Colonic mucosa (tissue), 4 donors: ENCODE measurements at regions not wholly inside any gene's neighbourhood (a gene's known extent, or its start where the extent isn't known, plus 50 kb on each side); places are given as distances from the start of the nearest gene placed in this dataset.

ENCODE experiments used
- DNase-seq: peaks from one replicate; pipeline ENCODE4 v3.0.0-alpha.2; 2020
- H3K27ac ChIP-seq: fragments of 200-600 bp; one replicate; pipeline ENCODE4 v1.8.0; 2021
- H3K27me3 ChIP-seq: fragments of 200-600 bp; one replicate; pipeline ENCODE4 v1.8.0; 2021
- H3K36me3 ChIP-seq: fragments of 200-600 bp; one replicate; pipeline ENCODE4 v1.8.0; 2021
- H3K4me1 ChIP-seq: fragments of 200-600 bp; one replicate; pipeline ENCODE4 v1.8.0; 2021; ENCODE audit warnings: mild to moderate bottlenecking
- H3K4me3 ChIP-seq: fragments of 200-600 bp; one replicate; pipeline ENCODE4 v1.8.0; 2021
- H3K9ac ChIP-seq, 2 donors: one replicate each; pipeline ENCODE4 v1.7.0; 2013; ENCODE audit warnings: control low read depth in 2 of 2, low read depth in 2 of 2, low read length in 2 of 2
- H3K9me3 ChIP-seq: fragments of 200-600 bp; one replicate; pipeline ENCODE4 v1.8.0; 2021
- CTCF ChIP-seq: fragments of 200-600 bp; IDR thresholded peaks from one replicate; pipeline ENCODE4 v1.8.0; 2022; ENCODE audit warnings: antibody characterized with exemption, mild to moderate bottlenecking
- intact Hi-C: fragments of 100-400 bp; cut with DNase I; formaldehyde crosslinking; loops from one replicate; pipeline ENCODE4 v1.14.1; 2022
- donor health status: healthy.
- donor health status: DM: no; HTN: no; CAD: no.
- donor health status: DM: no; HTN: no; CAD: no.

GRCh38 chr16:27645396-27645795, 95.5 kb downstream of the KATNIP start:
- TF ChIP-seq CTCF = no peak
- no peak overlapping the region for H3K9ac ChIP-seq
- DNase-seq = no peak
- H3K36me3 ChIP-seq = no peaks in the 10 kb centered on the region
- no peaks in the 10 kb centered on the region for H3K27me3 ChIP-seq
- no peak overlapping the region for H3K4me3 ChIP-seq
- H3K9me3 ChIP-seq = no peaks in the 10 kb centered on the region
- intact Hi-C loops = no loop called here
- H3K4me1 ChIP-seq = no peaks in the 10 kb centered on the region
- no peak overlapping the region for H3K27ac ChIP-seq

- Histone ChIP-seq H3K4me3 (no peak overlapping the region), H3K36me3 (no peaks in the 10 kb centered on the region), H3K27ac (no peak overlapping the region), H3K9ac (no peak overlapping the region), H3K27me3 (no peaks in the 10 kb centered on the region), H3K9me3 (no peaks in the 10 kb centered on the region), H3K4me1 (no peaks in the 10 kb centered on the region)
- no peak for TF ChIP-seq CTCF
- intact Hi-C loops = no loop called here
- no peak for DNase-seq
These were observed 96.9 kb downstream of the KATNIP start for GRCh38 chr16:27646806-27647205.

- intact Hi-C loops = no loop called here
- H3K4me3 ChIP-seq = no peak overlapping the region
- H3K36me3 ChIP-seq = no peaks in the 10 kb centered on the region
- no peak overlapping the region for H3K9ac ChIP-seq
- no peak overlapping the region for H3K27ac ChIP-seq
- no peak for DNase-seq
- H3K4me1 ChIP-seq = no peaks in the 10 kb centered on the region
- no peaks in the 10 kb centered on the region for H3K27me3 ChIP-seq
- H3K9me3 ChIP-seq = no peaks in the 10 kb centered on the region
- TF ChIP-seq CTCF = no peak
These were observed 99.1 kb downstream of the KATNIP start for GRCh38 chr16:27649021-27649420.

- no peaks in the 10 kb centered on the region for H3K27me3 ChIP-seq
- TF ChIP-seq CTCF = no peak
- no peaks in the 10 kb centered on the region for H3K4me1 ChIP-seq
- no peaks in the 10 kb centered on the region for H3K9me3 ChIP-seq
- intact Hi-C loops = no loop called here
- H3K27ac ChIP-seq = peak overlapping the region; percentile 32
- H3K9ac ChIP-seq = no peak overlapping the region
- peak; percentile 42 for DNase-seq
- no peak overlapping the region for H3K4me3 ChIP-seq
- H3K36me3 ChIP-seq = no peaks in the 10 kb centered on the region
These were observed 100.2 kb downstream of the KATNIP start for GRCh38 chr16:27650073-27650701.

GRCh38 chr16:27651301-27651700, 101.4 kb downstream of the KATNIP start:
- no peak overlapping the region for H3K9ac ChIP-seq
- H3K4me3 ChIP-seq = no peak overlapping the region
- H3K9me3 ChIP-seq = no peaks in the 10 kb centered on the region
- no peak for TF ChIP-seq CTCF
- no peaks in the 10 kb centered on the region for H3K36me3 ChIP-seq
- H3K27me3 ChIP-seq = no peaks in the 10 kb centered on the region
- DNase-seq = no peak
- no peaks in the 10 kb centered on the region for H3K4me1 ChIP-seq
- no peak overlapping the region for H3K27ac ChIP-seq
- intact Hi-C loops = no loop called here
